Caco-2 (cell line): ENCODE measurements at regions not wholly inside any gene's neighbourhood (a gene's known extent, or its start where the extent isn't known, plus 50 kb on each side); places are given as distances from the start of the nearest gene placed in this dataset.

Experiments
- BruUV-seq: library from RNA; stranded (reverse); fragments of 400-500 nt; replicated peaks from 2 replicates; lab custom pipeline; 2021; lab: Mats Ljungman, UMichigan
- CTCF ChIA-PET: fragments of 300-600 bp; sonication (Branson Sonifier 250); formaldehyde crosslinking; loops from one replicate; lab custom pipeline; 2022; ENCODE audit warnings: antibody characterized with exemption; lab: Charles Lee
- POLR2A ChIA-PET: fragments of 300-600 bp; sonication (Branson Sonifier 250); formaldehyde crosslinking; loops from one replicate; lab custom pipeline; 2022; ENCODE audit warnings: antibody characterized with exemption; lab: Charles Lee
- DNase-seq, 2 experiments: peaks; one replicate each; pipeline versions ENCODE4 v3.0.0 to v3.0.0-alpha.2; 2020 to 2022
- H3K27me3 ChIP-seq: replicated peaks from 2 replicates; pipeline ENCODE4 v1.6.0; 2011; ENCODE audit warnings: low read length; ENCODE audit not compliant: control insufficient read depth, insufficient read depth
- H3K36me3 ChIP-seq: 2 replicates; pipeline ENCODE4 v1.5.1; 2011; ENCODE audit warnings: low read length; ENCODE audit not compliant: control insufficient read depth, insufficient read depth
- H3K4me1 ChIP-seq: fragments of 250-450 bp; sonication (Bioruptor Pico); 2 replicates; pipeline ENCODE4 v1.5.1; 2020; ENCODE audit warnings: mild to moderate bottlenecking
- H3K4me3 ChIP-seq: 2 replicates; pipeline ENCODE4 v1.5.1; 2011; ENCODE audit warnings: low read depth, mild to moderate bottlenecking, control low read depth, low read length
- H3K9me3 ChIP-seq: fragments of 250-450 bp; sonication (Bioruptor Pico); 2 replicates; pipeline ENCODE4 v1.5.1; 2020; ENCODE audit warnings: mild to moderate bottlenecking, moderate library complexity
- H3K27ac Mint-ChIP-seq: one replicate; pipeline ENCODE4 v1.8.0; 2022; ENCODE audit warnings: mixed read lengths; ENCODE audit not compliant: unreplicated experiment
- H3K27me3 Mint-ChIP-seq: one replicate; pipeline ENCODE4 v1.8.0; 2022; ENCODE audit warnings: mixed read lengths; ENCODE audit not compliant: insufficient read depth, unreplicated experiment
- H3K36me3 Mint-ChIP-seq: one replicate; pipeline ENCODE4 v1.8.0; 2022; ENCODE audit warnings: mild to moderate bottlenecking, mixed read lengths; ENCODE audit not compliant: insufficient read depth, unreplicated experiment
- H3K4me1 Mint-ChIP-seq: one replicate; pipeline ENCODE4 v1.8.0; 2022; ENCODE audit warnings: low read depth, mixed read lengths; ENCODE audit not compliant: unreplicated experiment
- H3K4me3 Mint-ChIP-seq: one replicate; pipeline ENCODE4 v1.8.0; 2022; ENCODE audit warnings: mild to moderate bottlenecking, moderate library complexity, mixed read lengths; ENCODE audit not compliant: unreplicated experiment
- H3K9me3 Mint-ChIP-seq: one replicate; pipeline ENCODE4 v1.8.0; 2022; ENCODE audit warnings: mixed read lengths; ENCODE audit not compliant: unreplicated experiment
- intact Hi-C: fragments of 100-400 bp; cut with micrococcal nuclease; formaldehyde crosslinking; loops from one replicate; pipeline ENCODE4 v1.10.0; 2022; ENCODE audit not compliant: unreplicated experiment
- TF ChIP-seq, protein P1 (sequence below), 2 experiments: fragments of 200-600 bp in 1 of 2; IDR thresholded peaks; 1 replicate in 1 of 2; 2 replicates in 1 of 2; pipeline versions ENCODE4 v1.5.1 to v1.8.0; 2011 to 2022; ENCODE audit warnings: antibody characterized with exemption in 1 of 2, control low read depth in 1 of 2, inconsistent platforms in 1 of 2, low read depth in 1 of 2, low read length in 1 of 2, mild to moderate bottlenecking in 1 of 2, moderate library complexity in 1 of 2; ENCODE audit not compliant: insufficient read depth in 1 of 2, severe bottlenecking in 1 of 2, unreplicated experiment in 1 of 2

DNA sequence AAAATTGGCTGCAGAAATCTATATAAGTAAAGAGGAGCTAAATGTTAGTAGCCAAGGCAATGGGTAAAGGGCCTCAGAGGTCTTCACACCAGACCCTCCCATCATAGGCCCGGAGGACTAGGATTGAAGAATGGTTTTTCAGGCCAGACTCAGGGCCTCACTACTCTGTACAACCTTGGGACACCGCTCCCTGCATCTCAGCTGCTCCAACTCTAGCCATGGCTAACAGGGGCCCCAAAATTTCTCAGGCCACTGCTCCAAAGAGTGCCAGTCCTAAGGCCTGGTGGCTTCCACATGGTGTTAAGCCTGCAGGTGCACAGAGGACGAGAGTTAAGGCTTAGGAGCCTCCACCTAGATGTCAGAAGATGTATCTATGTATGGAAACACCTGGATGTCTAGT lies 155.5 kb upstream of the MGAT4C start:
- POLR2A ChIA-PET, result no interaction called here
- TF ChIP-seq, protein P1, sequence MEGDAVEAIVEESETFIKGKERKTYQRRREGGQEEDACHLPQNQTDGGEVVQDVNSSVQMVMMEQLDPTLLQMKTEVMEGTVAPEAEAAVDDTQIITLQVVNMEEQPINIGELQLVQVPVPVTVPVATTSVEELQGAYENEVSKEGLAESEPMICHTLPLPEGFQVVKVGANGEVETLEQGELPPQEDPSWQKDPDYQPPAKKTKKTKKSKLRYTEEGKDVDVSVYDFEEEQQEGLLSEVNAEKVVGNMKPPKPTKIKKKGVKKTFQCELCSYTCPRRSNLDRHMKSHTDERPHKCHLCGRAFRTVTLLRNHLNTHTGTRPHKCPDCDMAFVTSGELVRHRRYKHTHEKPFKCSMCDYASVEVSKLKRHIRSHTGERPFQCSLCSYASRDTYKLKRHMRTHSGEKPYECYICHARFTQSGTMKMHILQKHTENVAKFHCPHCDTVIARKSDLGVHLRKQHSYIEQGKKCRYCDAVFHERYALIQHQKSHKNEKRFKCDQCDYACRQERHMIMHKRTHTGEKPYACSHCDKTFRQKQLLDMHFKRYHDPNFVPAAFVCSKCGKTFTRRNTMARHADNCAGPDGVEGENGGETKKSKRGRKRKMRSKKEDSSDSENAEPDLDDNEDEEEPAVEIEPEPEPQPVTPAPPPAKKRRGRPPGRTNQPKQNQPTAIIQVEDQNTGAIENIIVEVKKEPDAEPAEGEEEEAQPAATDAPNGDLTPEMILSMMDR (IDR thresholded peaks at IDR 0.05; ENCODE audit: insufficient read depth in 1 of 2, low read depth in 1 of 2, low read length in 1 of 2, severe bottlenecking in 1 of 2, unreplicated experiment in 1 of 2), result no peak
- no peak overlapping the region for H3K4me3 Mint-ChIP-seq

DNA sequence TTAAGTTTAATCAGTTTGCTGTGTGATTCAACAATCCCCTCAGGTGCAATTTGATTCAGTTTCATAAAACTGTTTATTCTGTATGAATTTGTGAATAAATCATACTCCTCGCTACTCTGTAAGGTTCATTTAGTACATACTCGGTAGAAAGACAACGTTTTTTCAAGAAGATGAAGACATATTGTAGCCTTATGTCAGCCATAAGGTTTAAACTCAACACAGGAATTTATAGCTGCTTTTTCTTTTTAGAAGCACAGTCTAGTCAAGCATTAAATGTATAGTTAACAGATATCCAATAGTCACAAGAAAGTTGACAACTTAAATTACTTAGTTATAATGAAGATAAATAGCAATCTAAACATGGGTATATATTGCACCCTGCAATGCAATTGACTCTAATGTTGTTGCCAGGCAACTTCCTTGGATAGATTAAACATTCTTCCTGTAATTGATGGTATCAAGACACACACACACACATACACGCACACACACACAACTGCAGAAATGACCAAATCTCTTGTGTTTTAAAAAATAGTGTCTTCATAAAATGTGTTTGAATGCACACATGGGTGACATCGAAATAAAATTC lies 151.5 kb upstream of the MGAT4C start:
- Histone ChIP-seq H3K4me3 (no peak overlapping the region), H3K4me1 (no peaks in the 10 kb centered on the region), H3K27me3 (no peaks in the 10 kb centered on the region), H3K36me3 (no peaks in the 10 kb centered on the region), H3K9me3 (no peaks in the 10 kb centered on the region)
- Mint-ChIP-seq H3K27ac (no peak overlapping the region), H3K4me1 (no peaks in the 10 kb centered on the region), H3K9me3 (peaks cover 21% of the 10 kb centered on the region), H3K4me3 (no peak overlapping the region), H3K27me3 (no peaks in the 10 kb centered on the region), H3K36me3 (no peaks in the 10 kb centered on the region)
- ChIA-PET POLR2A (no interaction called here), CTCF (no interaction called here)
- intact Hi-C loops, result no loop called here
- BruUV-seq, result no TSS peak
- DNase-seq, result no peak
- TF ChIP-seq, protein P1 (IDR thresholded peaks at IDR 0.05; ENCODE audit: insufficient read depth in 1 of 2, low read depth in 1 of 2, low read length in 1 of 2, severe bottlenecking in 1 of 2, unreplicated experiment in 1 of 2), result no peak

More for the DNA sequence above, 155.5 kb upstream of the MGAT4C start:
- Histone ChIP-seq H3K36me3 (no peaks in the 10 kb centered on the region), H3K4me1 (no peaks in the 10 kb centered on the region), H3K9me3 (no peaks in the 10 kb centered on the region), H3K4me3 (no peak overlapping the region), H3K27me3 (no peaks in the 10 kb centered on the region)
- H3K27ac Mint-ChIP-seq, result no peak overlapping the region
- BruUV-seq, result no TSS peak
- no peaks in the 10 kb centered on the region for H3K4me1 Mint-ChIP-seq
- no peaks in the 10 kb centered on the region for H3K36me3 Mint-ChIP-seq
- intact Hi-C loops, result no loop called here
- peaks cover 21% of the 10 kb centered on the region for H3K9me3 Mint-ChIP-seq
- CTCF ChIA-PET, result no interaction called here
- H3K27me3 Mint-ChIP-seq, result no peaks in the 10 kb centered on the region
- DNase-seq, result no peak

DNA sequence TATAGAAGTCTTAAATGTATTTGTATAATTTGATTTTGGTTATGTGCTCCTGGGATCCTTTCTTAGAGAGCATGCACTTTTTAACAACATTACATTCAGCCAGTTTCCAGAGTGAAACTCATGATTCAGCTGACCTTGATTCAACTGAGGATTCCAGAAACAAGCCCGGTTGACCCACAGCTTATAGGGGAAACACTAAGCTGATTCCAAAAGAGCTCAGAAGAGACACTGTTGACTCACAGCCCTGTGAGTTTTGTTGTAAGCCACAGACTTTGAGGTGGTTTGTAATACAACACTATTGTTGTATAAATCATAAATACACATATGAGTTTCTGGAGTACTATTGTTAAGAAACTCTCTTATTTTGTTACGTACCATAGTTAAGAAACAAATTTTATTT lies 133.8 kb upstream of the MGAT4C start:
- Mint-ChIP-seq H3K27ac (no peak overlapping the region), H3K4me3 (no peak overlapping the region), H3K9me3 (no peaks in the 10 kb centered on the region), H3K27me3 (no peaks in the 10 kb centered on the region), H3K4me1 (no peaks in the 10 kb centered on the region), H3K36me3 (no peaks in the 10 kb centered on the region)
- no peaks in the 10 kb centered on the region for H3K27me3 ChIP-seq
- H3K4me3 ChIP-seq, result no peak overlapping the region
- intact Hi-C loops, result no loop called here
- BruUV-seq, result no TSS peak
- no peaks in the 10 kb centered on the region for H3K4me1 ChIP-seq
- no peaks in the 10 kb centered on the region for H3K9me3 ChIP-seq
- ChIA-PET POLR2A (no interaction called here), CTCF (no interaction called here)
- DNase-seq, result no peak
- no peaks in the 10 kb centered on the region for H3K36me3 ChIP-seq
- TF ChIP-seq, protein P1 (IDR thresholded peaks at IDR 0.05; ENCODE audit: insufficient read depth in 1 of 2, low read depth in 1 of 2, low read length in 1 of 2, severe bottlenecking in 1 of 2, unreplicated experiment in 1 of 2), result no peak
